ENCODE measurements at regions not wholly inside any gene's neighbourhood (a gene's known extent, or its start where the extent isn't known, plus 50 kb on each side); places are given as distances from the start of the nearest gene placed in this dataset.

DNA sequence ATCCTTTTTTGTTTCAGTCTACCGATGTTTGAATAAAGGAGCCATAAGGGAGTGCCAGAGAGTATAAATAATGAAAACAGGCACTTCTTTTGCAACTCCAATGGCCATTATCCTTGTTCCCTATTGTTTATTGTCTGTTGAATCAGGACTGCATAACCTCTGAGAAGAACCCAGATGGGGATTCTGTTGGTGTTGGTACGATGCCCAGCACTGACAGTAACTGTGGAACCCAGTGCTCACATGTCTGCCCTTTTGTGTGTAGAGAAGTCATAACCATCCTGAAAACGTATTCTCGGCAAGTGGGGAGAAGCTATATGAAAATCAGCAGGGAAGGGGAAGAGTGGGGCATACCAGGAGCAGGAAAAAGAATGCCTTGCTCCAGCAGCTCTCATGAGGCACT, 195.1 kb upstream of the EDNRA start:
- TF ChIP-seq POLR2A (IDR thresholded peaks at IDR 0.05): no peak
- TF ChIP-seq, protein P1, sequence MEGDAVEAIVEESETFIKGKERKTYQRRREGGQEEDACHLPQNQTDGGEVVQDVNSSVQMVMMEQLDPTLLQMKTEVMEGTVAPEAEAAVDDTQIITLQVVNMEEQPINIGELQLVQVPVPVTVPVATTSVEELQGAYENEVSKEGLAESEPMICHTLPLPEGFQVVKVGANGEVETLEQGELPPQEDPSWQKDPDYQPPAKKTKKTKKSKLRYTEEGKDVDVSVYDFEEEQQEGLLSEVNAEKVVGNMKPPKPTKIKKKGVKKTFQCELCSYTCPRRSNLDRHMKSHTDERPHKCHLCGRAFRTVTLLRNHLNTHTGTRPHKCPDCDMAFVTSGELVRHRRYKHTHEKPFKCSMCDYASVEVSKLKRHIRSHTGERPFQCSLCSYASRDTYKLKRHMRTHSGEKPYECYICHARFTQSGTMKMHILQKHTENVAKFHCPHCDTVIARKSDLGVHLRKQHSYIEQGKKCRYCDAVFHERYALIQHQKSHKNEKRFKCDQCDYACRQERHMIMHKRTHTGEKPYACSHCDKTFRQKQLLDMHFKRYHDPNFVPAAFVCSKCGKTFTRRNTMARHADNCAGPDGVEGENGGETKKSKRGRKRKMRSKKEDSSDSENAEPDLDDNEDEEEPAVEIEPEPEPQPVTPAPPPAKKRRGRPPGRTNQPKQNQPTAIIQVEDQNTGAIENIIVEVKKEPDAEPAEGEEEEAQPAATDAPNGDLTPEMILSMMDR (IDR thresholded peaks at IDR 0.05): no peak
- TF ChIP-seq POLR2AphosphoS5 (IDR thresholded peaks at IDR 0.05): no peak

Data from breast epithelium (tissue), 3 donors.